ENCODE measurements at regions not wholly inside any gene's neighbourhood (a gene's known extent, or its start where the extent isn't known, plus 50 kb on each side); places are given as distances from the start of the nearest gene placed in this dataset.

GRCh38 chr6:134451529-134451928 is 133.6 kb upstream of the SGK1 start:
- no peaks in the 10 kb centered on the region for H3K27me3 ChIP-seq (ENCODE audit: control insufficient read depth in 5 of 5, insufficient read depth in 4 of 5, low read length in 5 of 5)
- H3K9me3 ChIP-seq (ENCODE audit: control insufficient read depth in 5 of 5, low read length in 5 of 5): no peaks in the 10 kb centered on the region
- H3K27ac ChIP-seq (ENCODE audit: low read depth, low read length): no peak overlapping the region
- peaks cover 0 to 5% (median 0%) of the 10 kb centered on the region in 5 donors for H3K4me1 ChIP-seq (ENCODE audit: control insufficient read depth in 5 of 5, insufficient read depth in 5 of 5, low read length in 5 of 5)
- no peak overlapping the region for H3K4me3 ChIP-seq (ENCODE audit: low read depth in 1 of 5, low read length in 5 of 5)
- no peaks in the 10 kb centered on the region for H3K36me3 ChIP-seq (ENCODE audit: control insufficient read depth in 5 of 5, insufficient read depth in 5 of 5, low read length in 5 of 5)
- no peak overlapping the region for H3K9ac ChIP-seq (ENCODE audit: low read length in 5 of 5)

GRCh38 chr6:134449781-134450180 is 131.9 kb upstream of the SGK1 start:
- H3K4me1 ChIP-seq (ENCODE audit: control insufficient read depth in 5 of 5, insufficient read depth in 5 of 5, low read length in 5 of 5): peaks cover 0 to 5% (median 0%) of the 10 kb centered on the region in 5 donors
- H3K27me3 ChIP-seq (ENCODE audit: control insufficient read depth in 5 of 5, insufficient read depth in 4 of 5, low read length in 5 of 5): no peaks in the 10 kb centered on the region

GRCh38 chr6:134449004-134449403 is 131.1 kb upstream of the SGK1 start:
- H3K4me3 ChIP-seq (ENCODE audit: low read depth in 1 of 5, low read length in 5 of 5): no peak overlapping the region
- H3K9me3 ChIP-seq (ENCODE audit: control insufficient read depth in 5 of 5, low read length in 5 of 5): no peaks in the 10 kb centered on the region
- H3K4me1 ChIP-seq (ENCODE audit: control insufficient read depth in 5 of 5, insufficient read depth in 5 of 5, low read length in 5 of 5): peaks cover 0 to 5% (median 0%) of the 10 kb centered on the region in 5 donors
- H3K27me3 ChIP-seq (ENCODE audit: control insufficient read depth in 5 of 5, insufficient read depth in 4 of 5, low read length in 5 of 5): no peaks in the 10 kb centered on the region
- no peaks in the 10 kb centered on the region for H3K36me3 ChIP-seq (ENCODE audit: control insufficient read depth in 5 of 5, insufficient read depth in 5 of 5, low read length in 5 of 5)
- no peak overlapping the region for H3K27ac ChIP-seq (ENCODE audit: low read depth, low read length)
- H3K9ac ChIP-seq (ENCODE audit: low read length in 5 of 5): no peak overlapping the region

More at GRCh38 chr6:134449781-134450180, 131.9 kb upstream of the SGK1 start:
- no peaks in the 10 kb centered on the region for H3K36me3 ChIP-seq (ENCODE audit: control insufficient read depth in 5 of 5, insufficient read depth in 5 of 5, low read length in 5 of 5)
- H3K9ac ChIP-seq (ENCODE audit: low read length in 5 of 5): no peak overlapping the region
- no peak overlapping the region for H3K27ac ChIP-seq (ENCODE audit: low read depth, low read length)
- no peak overlapping the region for H3K4me3 ChIP-seq (ENCODE audit: low read depth in 1 of 5, low read length in 5 of 5)
- no peaks in the 10 kb centered on the region for H3K9me3 ChIP-seq (ENCODE audit: control insufficient read depth in 5 of 5, low read length in 5 of 5)

- no peaks in the 10 kb centered on the region for H3K9me3 ChIP-seq (ENCODE audit: control insufficient read depth in 5 of 5, low read length in 5 of 5)
- peak overlapping the region; percentile 13 for H3K27ac ChIP-seq (ENCODE audit: low read depth, low read length)
- no peaks in the 10 kb centered on the region for H3K36me3 ChIP-seq (ENCODE audit: control insufficient read depth in 5 of 5, insufficient read depth in 5 of 5, low read length in 5 of 5)
- no peaks in the 10 kb centered on the region for H3K27me3 ChIP-seq (ENCODE audit: control insufficient read depth in 5 of 5, insufficient read depth in 4 of 5, low read length in 5 of 5)
- H3K4me3 ChIP-seq (ENCODE audit: low read depth in 1 of 5, low read length in 5 of 5): no peak overlapping the region
- H3K4me1 ChIP-seq (ENCODE audit: control insufficient read depth in 5 of 5, insufficient read depth in 5 of 5, low read length in 5 of 5): peaks cover 0 to 5% (median 0%) of the 10 kb centered on the region in 5 donors
- H3K9ac ChIP-seq (ENCODE audit: low read length in 5 of 5): no peak overlapping the region
Observed at GRCh38 chr6:134447883-134448387, 130.0 kb upstream of the SGK1 start.

GRCh38 chr6:134447423-134447822 is 129.5 kb upstream of the SGK1 start:
- Histone ChIP-seq H3K27ac (ENCODE audit: low read depth, low read length) (peak overlapping the region; percentile 13), H3K4me1 (ENCODE audit: control insufficient read depth in 5 of 5, insufficient read depth in 5 of 5, low read length in 5 of 5) (peaks cover 0 to 5% (median 0%) of the 10 kb centered on the region in 5 donors), H3K36me3 (ENCODE audit: control insufficient read depth in 5 of 5, insufficient read depth in 5 of 5, low read length in 5 of 5) (no peaks in the 10 kb centered on the region), H3K9me3 (ENCODE audit: control insufficient read depth in 5 of 5, low read length in 5 of 5) (no peaks in the 10 kb centered on the region), H3K27me3 (ENCODE audit: control insufficient read depth in 5 of 5, insufficient read depth in 4 of 5, low read length in 5 of 5) (no peaks in the 10 kb centered on the region), H3K4me3 (ENCODE audit: low read depth in 1 of 5, low read length in 5 of 5) (no peak overlapping the region), H3K9ac (ENCODE audit: low read length in 5 of 5) (no peak overlapping the region)

- Histone ChIP-seq H3K27ac (ENCODE audit: low read depth, low read length) (no peak overlapping the region), H3K4me3 (ENCODE audit: low read depth in 1 of 5, low read length in 5 of 5) (no peak overlapping the region), H3K36me3 (ENCODE audit: control insufficient read depth in 5 of 5, insufficient read depth in 5 of 5, low read length in 5 of 5) (no peaks in the 10 kb centered on the region), H3K9me3 (ENCODE audit: control insufficient read depth in 5 of 5, low read length in 5 of 5) (no peaks in the 10 kb centered on the region), H3K27me3 (ENCODE audit: control insufficient read depth in 5 of 5, insufficient read depth in 4 of 5, low read length in 5 of 5) (no peaks in the 10 kb centered on the region), H3K4me1 (ENCODE audit: control insufficient read depth in 5 of 5, insufficient read depth in 5 of 5, low read length in 5 of 5) (peaks cover 0 to 5% (median 0%) of the 10 kb centered on the region in 5 donors), H3K9ac (ENCODE audit: low read length in 5 of 5) (no peak overlapping the region)
Observed at GRCh38 chr6:134446896-134447295, 129.0 kb upstream of the SGK1 start.

GRCh38 chr6:134446218-134446848 is 128.4 kb upstream of the SGK1 start:
- Histone ChIP-seq H3K9ac (ENCODE audit: low read length in 5 of 5) (no peak overlapping the region), H3K27me3 (ENCODE audit: control insufficient read depth in 5 of 5, insufficient read depth in 4 of 5, low read length in 5 of 5) (no peaks in the 10 kb centered on the region), H3K4me3 (ENCODE audit: low read depth in 1 of 5, low read length in 5 of 5) (no peak overlapping the region), H3K36me3 (ENCODE audit: control insufficient read depth in 5 of 5, insufficient read depth in 5 of 5, low read length in 5 of 5) (no peaks in the 10 kb centered on the region), H3K27ac (ENCODE audit: low read depth, low read length) (no peak overlapping the region), H3K9me3 (ENCODE audit: control insufficient read depth in 5 of 5, low read length in 5 of 5) (no peaks in the 10 kb centered on the region), H3K4me1 (ENCODE audit: control insufficient read depth in 5 of 5, insufficient read depth in 5 of 5, low read length in 5 of 5) (peaks cover 0 to 5% (median 0%) of the 10 kb centered on the region in 5 donors)

GRCh38 chr6:134443009-134443408 is 125.1 kb upstream of the SGK1 start:
- Histone ChIP-seq H3K27ac (ENCODE audit: low read depth, low read length) (no peak overlapping the region), H3K27me3 (ENCODE audit: control insufficient read depth in 5 of 5, insufficient read depth in 4 of 5, low read length in 5 of 5) (no peaks in the 10 kb centered on the region), H3K4me3 (ENCODE audit: low read depth in 1 of 5, low read length in 5 of 5) (no peak overlapping the region), H3K36me3 (ENCODE audit: control insufficient read depth in 5 of 5, insufficient read depth in 5 of 5, low read length in 5 of 5) (no peaks in the 10 kb centered on the region), H3K9me3 (ENCODE audit: control insufficient read depth in 5 of 5, low read length in 5 of 5) (no peaks in the 10 kb centered on the region), H3K9ac (ENCODE audit: low read length in 5 of 5) (no peak overlapping the region), H3K4me1 (ENCODE audit: control insufficient read depth in 5 of 5, insufficient read depth in 5 of 5, low read length in 5 of 5) (peaks cover 0 to 5% (median 0%) of the 10 kb centered on the region in 5 donors)

GRCh38 chr6:134442073-134442472 is 124.2 kb upstream of the SGK1 start:
- H3K9me3 ChIP-seq (ENCODE audit: control insufficient read depth in 5 of 5, low read length in 5 of 5): no peaks in the 10 kb centered on the region
- no peaks in the 10 kb centered on the region for H3K27me3 ChIP-seq (ENCODE audit: control insufficient read depth in 5 of 5, insufficient read depth in 4 of 5, low read length in 5 of 5)
- no peaks in the 10 kb centered on the region for H3K36me3 ChIP-seq (ENCODE audit: control insufficient read depth in 5 of 5, insufficient read depth in 5 of 5, low read length in 5 of 5)
- H3K4me3 ChIP-seq (ENCODE audit: low read depth in 1 of 5, low read length in 5 of 5): no peak overlapping the region
- H3K9ac ChIP-seq (ENCODE audit: low read length in 5 of 5): no peak overlapping the region
- peaks cover 0 to 3% (median under 1%) of the 10 kb centered on the region in 5 donors for H3K4me1 ChIP-seq (ENCODE audit: control insufficient read depth in 5 of 5, insufficient read depth in 5 of 5, low read length in 5 of 5)
- H3K27ac ChIP-seq (ENCODE audit: low read depth, low read length): no peak overlapping the region

- H3K9me3 ChIP-seq (ENCODE audit: control insufficient read depth in 5 of 5, low read length in 5 of 5): no peaks in the 10 kb centered on the region
- H3K9ac ChIP-seq (ENCODE audit: low read length in 5 of 5): no peak overlapping the region
- H3K36me3 ChIP-seq (ENCODE audit: control insufficient read depth in 5 of 5, insufficient read depth in 5 of 5, low read length in 5 of 5): no peaks in the 10 kb centered on the region
- H3K4me3 ChIP-seq (ENCODE audit: low read depth in 1 of 5, low read length in 5 of 5): no peak overlapping the region
- no peaks in the 10 kb centered on the region for H3K27me3 ChIP-seq (ENCODE audit: control insufficient read depth in 5 of 5, insufficient read depth in 4 of 5, low read length in 5 of 5)
- no peak overlapping the region for H3K27ac ChIP-seq (ENCODE audit: low read depth, low read length)
- peaks cover 0 to 17% (median 11%) of the 10 kb centered on the region in 5 donors for H3K4me1 ChIP-seq (ENCODE audit: control insufficient read depth in 5 of 5, insufficient read depth in 5 of 5, low read length in 5 of 5)
Observed at GRCh38 chr6:134438837-134439236, 120.9 kb upstream of the SGK1 start.

Measured in subcutaneous abdominal adipose tissue (tissue), 5 donors.